Mesendoderm (in vitro differentiated cells): ENCODE measurements at regions not wholly inside any gene's neighbourhood (a gene's known extent, or its start where the extent isn't known, plus 50 kb on each side); places are given as distances from the start of the nearest gene placed in this dataset.

Source experiments
- DNase-seq: peaks from one replicate; pipeline ENCODE4 v3.0.0; 2013
- H2AK5ac ChIP-seq: 2 replicates; pipeline ENCODE4 v1.6.1; 2013; ENCODE audit warnings: low read length, inconsistent platforms
- H2BK120ac ChIP-seq: 2 replicates; pipeline ENCODE4 v1.6.1; 2013; ENCODE audit warnings: low read depth, mild to moderate bottlenecking, low read length, moderate library complexity, mixed read lengths
- H2BK15ac ChIP-seq: replicated peaks from 2 replicates; pipeline ENCODE4 v1.6.1; 2013; ENCODE audit warnings: low read depth, mild to moderate bottlenecking, moderate library complexity
- H2BK5ac ChIP-seq: 2 replicates; pipeline ENCODE4 v1.6.1; 2013; ENCODE audit warnings: low read length, inconsistent platforms
- H3K18ac ChIP-seq: 2 replicates; pipeline ENCODE4 v1.6.1; 2013; ENCODE audit warnings: mild to moderate bottlenecking, low read length, mixed read lengths
- H3K23ac ChIP-seq: one replicate; pipeline ENCODE4 v1.6.1; 2013; ENCODE audit warnings: low read length
- H3K27ac ChIP-seq: 2 replicates; pipeline ENCODE4 v1.5.1; 2013; ENCODE audit warnings: low read depth, mild to moderate bottlenecking, inconsistent platforms, low read length, moderate library complexity
- H3K27me3 ChIP-seq: 2 replicates; pipeline ENCODE4 v1.6.1; 2013; ENCODE audit warnings: low read length, control low read depth, mild to moderate bottlenecking, inconsistent platforms; ENCODE audit not compliant: insufficient read depth, poor library complexity
- H3K36me3 ChIP-seq: 2 replicates; pipeline ENCODE4 v1.6.1; 2013; ENCODE audit warnings: low read length, inconsistent platforms; ENCODE audit not compliant: control insufficient read depth, insufficient read depth
- H3K4ac ChIP-seq: one replicate; pipeline ENCODE4 v1.6.1; 2013; ENCODE audit warnings: low read depth, mild to moderate bottlenecking, low read length, moderate library complexity
- H3K4me1 ChIP-seq: 2 replicates; pipeline ENCODE4 v1.6.1; 2013; ENCODE audit warnings: low read depth, low read length, inconsistent platforms; ENCODE audit not compliant: control insufficient read depth
- H3K4me2 ChIP-seq: 2 replicates; pipeline ENCODE4 v1.6.1; 2013; ENCODE audit warnings: low read length
- H3K4me3 ChIP-seq: 2 replicates; pipeline ENCODE4 v1.5.1; 2013; ENCODE audit warnings: mild to moderate bottlenecking, low read length
- H3K56ac ChIP-seq: one replicate; pipeline ENCODE4 v1.6.1; 2013; ENCODE audit warnings: low read length
- H3K79me1 ChIP-seq: 2 replicates; pipeline ENCODE4 v1.6.1; 2013; ENCODE audit warnings: low read length, inconsistent platforms
- H3K79me2 ChIP-seq: 2 replicates; pipeline ENCODE4 v1.6.1; 2013; ENCODE audit warnings: mild to moderate bottlenecking, low read length; ENCODE audit not compliant: control insufficient read depth, insufficient read depth
- H3K9ac ChIP-seq: 2 replicates; pipeline ENCODE4 v1.6.1; 2013; ENCODE audit warnings: low read length, inconsistent platforms
- H4K5ac ChIP-seq: one replicate; pipeline ENCODE4 v1.6.1; 2013; ENCODE audit warnings: low read length
- H4K8ac ChIP-seq: one replicate; pipeline ENCODE4 v1.6.1; 2013; ENCODE audit warnings: low read depth, mild to moderate bottlenecking, control low read depth, low read length, moderate library complexity
- WGBS: extraction: QIAGEN DNeasy Blood & Tissue Kit; methylation state at CpG from one replicate; pipeline ENCODE4 v1.1.7; 2013; ENCODE audit warnings: low lambda C conversion rate, missing lambda C conversion rate; ENCODE audit not compliant: insufficient coverage; ENCODE audit errors: extremely low coverage; 5-methylcytosine and 5-hydroxymethylcytosine counted together

- peaks cover 24% of the 10 kb centered on the region for H3K4me1 ChIP-seq
- peak overlapping the region; percentile 86 for H4K8ac ChIP-seq
- H3K27me3 ChIP-seq: no peaks in the 10 kb centered on the region
- no peaks in the 10 kb centered on the region for H3K79me1 ChIP-seq
- H3K36me3 ChIP-seq: no peaks in the 10 kb centered on the region
- no peak overlapping the region for H3K9ac ChIP-seq
- no peak overlapping the region for H3K4me3 ChIP-seq
- no peak overlapping the region for H4K5ac ChIP-seq
- H2BK5ac ChIP-seq: peak overlapping the region; percentile 57
- peak overlapping the region; percentile 96 for H3K18ac ChIP-seq
- peak overlapping the region; percentile 96 for H2BK15ac ChIP-seq
- no peak overlapping the region for H3K23ac ChIP-seq
- H2AK5ac ChIP-seq: peak overlapping the region; percentile 31
- no peak overlapping the region for H3K4ac ChIP-seq
- peak overlapping the region; percentile 61 for H2BK120ac ChIP-seq
- peak overlapping the region; percentile 83 for H3K56ac ChIP-seq
- peak; percentile 91 for DNase-seq
- WGBS: 100% methylated on average over 1 of the region's 2 CpGs
- no peak overlapping the region for H3K4me2 ChIP-seq
- H3K79me2 ChIP-seq: no peaks in the 10 kb centered on the region
- peak overlapping the region; percentile 91 for H3K27ac ChIP-seq
Observed at GRCh38 chr7:86963599-86964230, 95.7 kb downstream of the ELAPOR2 start.

- peak overlapping the region; percentile 8 for H3K27ac ChIP-seq
- H3K4me1 ChIP-seq: peaks cover 24% of the 10 kb centered on the region
- peak overlapping the region; percentile 29 for H3K56ac ChIP-seq
- H3K4ac ChIP-seq: no peak overlapping the region
- H3K4me2 ChIP-seq: no peak overlapping the region
- H3K18ac ChIP-seq: peak overlapping the region; percentile 96
- no peak overlapping the region for H3K4me3 ChIP-seq
- WGBS: no CpG with 5 or more reads among the region's 3 CpGs
- H2AK5ac ChIP-seq: no peak overlapping the region
- no peak for DNase-seq
- H4K8ac ChIP-seq: no peak overlapping the region
- no peak overlapping the region for H2BK120ac ChIP-seq
- H3K23ac ChIP-seq: no peak overlapping the region
- H3K36me3 ChIP-seq: no peaks in the 10 kb centered on the region
- no peak overlapping the region for H3K9ac ChIP-seq
- no peaks in the 10 kb centered on the region for H3K79me1 ChIP-seq
- H2BK5ac ChIP-seq: no peak overlapping the region
- no peak overlapping the region for H4K5ac ChIP-seq
- no peaks in the 10 kb centered on the region for H3K79me2 ChIP-seq
- H3K27me3 ChIP-seq: no peaks in the 10 kb centered on the region
- H2BK15ac ChIP-seq: no peak overlapping the region
Observed at GRCh38 chr7:86962623-86963022, 96.8 kb downstream of the ELAPOR2 start.

DNA sequence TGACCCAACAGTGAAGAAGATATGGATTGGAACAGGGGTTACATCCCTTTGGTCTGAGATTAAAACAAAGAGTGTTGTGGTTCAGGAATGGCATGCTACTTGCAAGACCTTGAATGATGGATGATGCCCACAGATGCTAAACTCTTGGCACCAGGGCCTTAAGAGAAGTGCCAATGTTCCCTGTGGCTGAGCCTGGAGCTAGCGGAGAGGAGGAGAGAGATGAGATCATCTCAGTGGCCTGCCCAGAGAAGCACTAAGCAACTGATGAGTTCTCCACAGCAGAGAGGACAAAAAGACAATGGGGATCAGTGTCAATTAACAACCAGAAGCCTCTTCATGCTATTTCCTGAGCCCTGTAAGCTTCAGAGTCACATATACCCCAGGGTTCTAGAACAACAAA lies 97.8 kb downstream of the ELAPOR2 start:
- DNase-seq: peak; percentile 80
- H3K4ac ChIP-seq: no peak overlapping the region

GRCh38 chr7:86958380-86958779 lies 101.1 kb downstream of the ELAPOR2 start:
- H4K5ac ChIP-seq: no peak overlapping the region
- H3K23ac ChIP-seq: no peak overlapping the region
- H3K4ac ChIP-seq: no peak overlapping the region
- H3K36me3 ChIP-seq: no peaks in the 10 kb centered on the region
- no peak overlapping the region for H3K9ac ChIP-seq
- no peak overlapping the region for H3K4me2 ChIP-seq
- no peak overlapping the region for H2BK15ac ChIP-seq
- no peak overlapping the region for H3K56ac ChIP-seq
- H3K18ac ChIP-seq: no peak overlapping the region
- no CpG with 5 or more reads among the region's 2 CpGs for WGBS
- no peaks in the 10 kb centered on the region for H3K79me2 ChIP-seq
- H3K79me1 ChIP-seq: no peaks in the 10 kb centered on the region
- H2AK5ac ChIP-seq: no peak overlapping the region
- DNase-seq: no peak
- no peaks in the 10 kb centered on the region for H3K27me3 ChIP-seq
- no peak overlapping the region for H3K4me3 ChIP-seq
- H2BK120ac ChIP-seq: no peak overlapping the region
- no peak overlapping the region for H2BK5ac ChIP-seq
- no peak overlapping the region for H3K27ac ChIP-seq
- no peak overlapping the region for H4K8ac ChIP-seq
- H3K4me1 ChIP-seq: peaks cover 14% of the 10 kb centered on the region

More for the DNA sequence above, 97.8 kb downstream of the ELAPOR2 start:
- H3K9ac ChIP-seq: no peak overlapping the region
- H3K4me3 ChIP-seq: no peak overlapping the region
- no peak overlapping the region for H2BK120ac ChIP-seq
- no peak overlapping the region for H3K23ac ChIP-seq
- H3K4me1 ChIP-seq: peaks cover 25% of the 10 kb centered on the region
- H3K79me1 ChIP-seq: no peaks in the 10 kb centered on the region
- no peak overlapping the region for H2BK15ac ChIP-seq
- no peak overlapping the region for H3K18ac ChIP-seq
- WGBS: no CpG with 5 or more reads among the region's 1 CpG
- peak overlapping the region; percentile 71 for H2AK5ac ChIP-seq
- no peak overlapping the region for H4K5ac ChIP-seq
- peak overlapping the region; percentile 56 for H2BK5ac ChIP-seq
- no peaks in the 10 kb centered on the region for H3K27me3 ChIP-seq
- H4K8ac ChIP-seq: no peak overlapping the region
- H3K4me2 ChIP-seq: no peak overlapping the region
- peak overlapping the region; percentile 59 for H3K27ac ChIP-seq
- no peaks in the 10 kb centered on the region for H3K79me2 ChIP-seq
- H3K36me3 ChIP-seq: no peaks in the 10 kb centered on the region
- peak overlapping the region; percentile 20 for H3K56ac ChIP-seq

DNA sequence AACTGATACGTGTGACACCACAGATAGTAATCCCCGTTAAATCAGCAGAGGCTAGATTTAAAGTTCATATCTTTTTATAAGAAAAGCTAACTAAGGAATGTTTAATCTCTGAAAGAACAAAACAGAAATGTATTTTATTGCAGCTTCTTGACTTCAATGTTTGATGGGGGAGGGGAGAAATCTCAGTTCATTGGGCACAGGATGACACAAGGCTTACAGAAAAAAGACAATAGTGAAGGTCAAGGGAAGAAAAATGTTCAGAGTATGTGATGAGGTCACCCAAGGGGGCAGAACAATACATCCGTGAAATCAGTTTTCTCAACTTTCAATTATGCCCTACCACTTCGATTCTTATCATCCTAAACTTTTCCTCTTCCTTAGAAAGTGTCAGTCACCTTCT lies 102.9 kb downstream of the ELAPOR2 start:
- Histone ChIP-seq H2BK15ac (no peak overlapping the region), H3K4me2 (no peak overlapping the region), H3K79me1 (no peaks in the 10 kb centered on the region), H3K36me3 (no peaks in the 10 kb centered on the region), H4K8ac (no peak overlapping the region), H3K56ac (no peak overlapping the region), H3K23ac (no peak overlapping the region), H3K4ac (no peak overlapping the region), H3K4me1 (peaks cover 4% of the 10 kb centered on the region), H3K4me3 (no peak overlapping the region), H3K9ac (no peak overlapping the region), H2BK120ac (no peak overlapping the region), H3K27ac (no peak overlapping the region), H2BK5ac (no peak overlapping the region), H3K27me3 (no peaks in the 10 kb centered on the region), H3K79me2 (no peaks in the 10 kb centered on the region), H4K5ac (no peak overlapping the region), H3K18ac (no peak overlapping the region), H2AK5ac (no peak overlapping the region)
- no CpG with 5 or more reads among the region's 4 CpGs for WGBS
- DNase-seq: peak; percentile 55
